Eye (tissue), 1 donor: ENCODE measurements at regions not wholly inside any gene's neighbourhood (a gene's known extent, or its start where the extent isn't known, plus 50 kb on each side); places are given as distances from the start of the nearest gene placed in this dataset.
A peak's percentile ranks its signal among the peaks of the same experiment; 100 is the strongest.
"Not testable (repeated sequence)": the region's sequence is repeated elsewhere in the genome, so short reads cannot be mapped to it uniquely, and the experiment has no call there.

ENCODE experiments used
- DNase-seq: peaks from one replicate; pipeline ENCODE4 v3.0.0-alpha.2; 2015

GRCh38 chr11:87535513-87535912, 497.8 kb downstream of the TMEM135 start:
- no peak for DNase-seq

- DNase-seq = not testable (repeated sequence)
These were observed 494.1 kb downstream of the TMEM135 start for GRCh38 chr11:87531835-87532234.

- no peak for DNase-seq
These were observed 491.8 kb downstream of the TMEM135 start for GRCh38 chr11:87529486-87529885.

GRCh38 chr11:87528752-87529151, 491.0 kb downstream of the TMEM135 start:
- no peak for DNase-seq

- DNase-seq = no peak
These were observed 485.5 kb downstream of the TMEM135 start for GRCh38 chr11:87523276-87523675.

- DNase-seq = no peak
These were observed 480.5 kb downstream of the TMEM135 start for GRCh38 chr11:87518266-87518665.

GRCh38 chr11:87517351-87517750, 479.6 kb downstream of the TMEM135 start:
- DNase-seq = no peak

GRCh38 chr11:87507722-87508121, 470.0 kb downstream of the TMEM135 start:
- DNase-seq = not testable (repeated sequence)

- not testable (repeated sequence) for DNase-seq
These were observed 469.2 kb downstream of the TMEM135 start for GRCh38 chr11:87506946-87507345.

GRCh38 chr11:87501388-87501787, 463.7 kb downstream of the TMEM135 start:
- no peak for DNase-seq

GRCh38 chr11:87494936-87495335, 457.2 kb downstream of the TMEM135 start:
- not testable (repeated sequence) for DNase-seq

GRCh38 chr11:87494026-87494425, 456.3 kb downstream of the TMEM135 start:
- DNase-seq = not testable (repeated sequence)

- no peak for DNase-seq
These were observed 455.8 kb downstream of the TMEM135 start for GRCh38 chr11:87493516-87493915.

GRCh38 chr11:87491381-87491780, 453.6 kb downstream of the TMEM135 start:
- DNase-seq = no peak

GRCh38 chr11:87490671-87491070, 452.9 kb downstream of the TMEM135 start:
- DNase-seq = no peak

GRCh38 chr11:87484566-87484965, 446.8 kb downstream of the TMEM135 start:
- DNase-seq = no peak

GRCh38 chr11:87477321-87477720, 439.6 kb downstream of the TMEM135 start:
- DNase-seq = no peak

- peak; percentile 25 for DNase-seq
These were observed 435.4 kb downstream of the TMEM135 start for GRCh38 chr11:87473174-87473573.

GRCh38 chr11:87466223-87466622, 428.5 kb downstream of the TMEM135 start:
- no peak for DNase-seq

- no peak for DNase-seq
These were observed 428.0 kb downstream of the TMEM135 start for GRCh38 chr11:87465716-87466115.

- peak; percentile 47 for DNase-seq
These were observed 425.9 kb downstream of the TMEM135 start for GRCh38 chr11:87463486-87464102.

- DNase-seq = no peak
These were observed 424.4 kb downstream of the TMEM135 start for GRCh38 chr11:87462171-87462570.

- DNase-seq = no peak
These were observed 423.3 kb downstream of the TMEM135 start for GRCh38 chr11:87460842-87461637.

- DNase-seq = no peak
These were observed 422.5 kb downstream of the TMEM135 start for GRCh38 chr11:87460279-87460678.
